ENCODE measurements at regions not wholly inside any gene's neighbourhood (a gene's known extent, or its start where the extent isn't known, plus 50 kb on each side); places are given as distances from the start of the nearest gene placed in this dataset.

- TF ChIP-seq REST (tag by site-specific recombination; IDR thresholded peaks at IDR 0.05) (no peak), ZNF76 (tag by site-specific recombination; IDR thresholded peaks at IDR 0.05; ENCODE audit: borderline replicate concordance, low read depth) (no peak), YY2 (tag by site-specific recombination; IDR thresholded peaks at IDR 0.05) (no peak)
- TF ChIP-seq, protein P1, sequence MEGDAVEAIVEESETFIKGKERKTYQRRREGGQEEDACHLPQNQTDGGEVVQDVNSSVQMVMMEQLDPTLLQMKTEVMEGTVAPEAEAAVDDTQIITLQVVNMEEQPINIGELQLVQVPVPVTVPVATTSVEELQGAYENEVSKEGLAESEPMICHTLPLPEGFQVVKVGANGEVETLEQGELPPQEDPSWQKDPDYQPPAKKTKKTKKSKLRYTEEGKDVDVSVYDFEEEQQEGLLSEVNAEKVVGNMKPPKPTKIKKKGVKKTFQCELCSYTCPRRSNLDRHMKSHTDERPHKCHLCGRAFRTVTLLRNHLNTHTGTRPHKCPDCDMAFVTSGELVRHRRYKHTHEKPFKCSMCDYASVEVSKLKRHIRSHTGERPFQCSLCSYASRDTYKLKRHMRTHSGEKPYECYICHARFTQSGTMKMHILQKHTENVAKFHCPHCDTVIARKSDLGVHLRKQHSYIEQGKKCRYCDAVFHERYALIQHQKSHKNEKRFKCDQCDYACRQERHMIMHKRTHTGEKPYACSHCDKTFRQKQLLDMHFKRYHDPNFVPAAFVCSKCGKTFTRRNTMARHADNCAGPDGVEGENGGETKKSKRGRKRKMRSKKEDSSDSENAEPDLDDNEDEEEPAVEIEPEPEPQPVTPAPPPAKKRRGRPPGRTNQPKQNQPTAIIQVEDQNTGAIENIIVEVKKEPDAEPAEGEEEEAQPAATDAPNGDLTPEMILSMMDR (tag by site-specific recombination; IDR thresholded peaks at IDR 0.05), result no peak
These were observed 429.9 kb upstream of the B3GAT1 start for GRCh38 chr11:134841972-134842371.

All from HEK293 (cell line).